ENCODE measurements at regions not wholly inside any gene's neighbourhood (a gene's known extent, or its start where the extent isn't known, plus 50 kb on each side); places are given as distances from the start of the nearest gene placed in this dataset.
A peak's percentile ranks its signal among the peaks of the same experiment; 100 is the strongest.

- no peak overlapping the region for H3K4me3 Mint-ChIP-seq (ENCODE audit: unreplicated experiment)
- H3K27me3 Mint-ChIP-seq (ENCODE audit: low read depth), result peaks cover 23% of the 10 kb centered on the region
- H3K9me3 Mint-ChIP-seq (ENCODE audit: low read depth), result no peaks in the 10 kb centered on the region
- DNase-seq (ENCODE audit: low spot score), result no peak
- no peaks in the 10 kb centered on the region for H3K4me1 Mint-ChIP-seq (ENCODE audit: low read depth)
- no peak for TF ChIP-seq CTCF (IDR thresholded peaks at IDR 0.05)
- peaks cover 2% of the 10 kb centered on the region for H3K36me3 Mint-ChIP-seq (ENCODE audit: low read depth)
- H3K27ac Mint-ChIP-seq (ENCODE audit: unreplicated experiment), result no peak overlapping the region
Measured at GRCh38 chr18:51559902-51560287, 362.4 kb upstream of the MEX3C start.

- TF ChIP-seq CTCF (IDR thresholded peaks at IDR 0.05), result no peak
- Mint-ChIP-seq H3K36me3 (ENCODE audit: low read depth) (peaks cover 2% of the 10 kb centered on the region), H3K4me3 (ENCODE audit: unreplicated experiment) (no peak overlapping the region), H3K9me3 (ENCODE audit: low read depth) (no peaks in the 10 kb centered on the region), H3K27me3 (ENCODE audit: low read depth) (peaks cover 19% of the 10 kb centered on the region), H3K4me1 (ENCODE audit: low read depth) (no peaks in the 10 kb centered on the region), H3K27ac (ENCODE audit: unreplicated experiment) (peak overlapping the region; percentile 46)
- DNase-seq (ENCODE audit: low spot score), result no peak
Measured at GRCh38 chr18:51561821-51562220, 364.3 kb upstream of the MEX3C start.

GRCh38 chr18:51562866-51563265 is 365.4 kb upstream of the MEX3C start:
- H3K36me3 Mint-ChIP-seq (ENCODE audit: low read depth), result peaks cover 2% of the 10 kb centered on the region
- H3K4me3 Mint-ChIP-seq (ENCODE audit: unreplicated experiment), result no peak overlapping the region
- H3K27me3 Mint-ChIP-seq (ENCODE audit: low read depth), result peaks cover 10% of the 10 kb centered on the region
- no peak for TF ChIP-seq CTCF (IDR thresholded peaks at IDR 0.05)
- no peak for DNase-seq (ENCODE audit: low spot score)
- no peaks in the 10 kb centered on the region for H3K9me3 Mint-ChIP-seq (ENCODE audit: low read depth)
- no peaks in the 10 kb centered on the region for H3K4me1 Mint-ChIP-seq (ENCODE audit: low read depth)
- H3K27ac Mint-ChIP-seq (ENCODE audit: unreplicated experiment), result no peak overlapping the region

- H3K9me3 Mint-ChIP-seq (ENCODE audit: low read depth), result no peaks in the 10 kb centered on the region
Measured at GRCh38 chr18:51563396-51563795, 365.9 kb upstream of the MEX3C start.

GRCh38 chr18:51568151-51568550 is 370.7 kb upstream of the MEX3C start:
- Mint-ChIP-seq H3K27ac (ENCODE audit: unreplicated experiment) (no peak overlapping the region), H3K9me3 (ENCODE audit: low read depth) (no peaks in the 10 kb centered on the region), H3K4me3 (ENCODE audit: unreplicated experiment) (no peak overlapping the region), H3K4me1 (ENCODE audit: low read depth) (no peaks in the 10 kb centered on the region), H3K27me3 (ENCODE audit: low read depth) (peaks cover 4% of the 10 kb centered on the region), H3K36me3 (ENCODE audit: low read depth) (no peaks in the 10 kb centered on the region)
- no peak for TF ChIP-seq CTCF (IDR thresholded peaks at IDR 0.05)
- DNase-seq (ENCODE audit: low spot score), result no peak

More at GRCh38 chr18:51563396-51563795, 365.9 kb upstream of the MEX3C start:
- peaks cover 6% of the 10 kb centered on the region for H3K27me3 Mint-ChIP-seq (ENCODE audit: low read depth)
- no peak overlapping the region for H3K4me3 Mint-ChIP-seq (ENCODE audit: unreplicated experiment)
- no peaks in the 10 kb centered on the region for H3K36me3 Mint-ChIP-seq (ENCODE audit: low read depth)
- TF ChIP-seq CTCF (IDR thresholded peaks at IDR 0.05), result no peak
- H3K4me1 Mint-ChIP-seq (ENCODE audit: low read depth), result no peaks in the 10 kb centered on the region
- DNase-seq (ENCODE audit: low spot score), result no peak
- H3K27ac Mint-ChIP-seq (ENCODE audit: unreplicated experiment), result no peak overlapping the region
